Neural crest cell (in vitro differentiated cells): ENCODE measurements at regions not wholly inside any gene's neighbourhood (a gene's known extent, or its start where the extent isn't known, plus 50 kb on each side); places are given as distances from the start of the nearest gene placed in this dataset.

ENCODE experiments used
- DNase-seq: peaks from one replicate; pipeline ENCODE4 v3.0.0; 2021; ENCODE audit warnings: low read depth, mixed read lengths, low spot score
- H3K27ac Mint-ChIP-seq: one replicate; pipeline ENCODE4 v1.8.0; 2021; ENCODE audit warnings: mild to moderate bottlenecking, mixed read lengths; ENCODE audit not compliant: unreplicated experiment
- H3K27me3 Mint-ChIP-seq: 2 replicates; pipeline ENCODE4 v1.8.0; 2021; ENCODE audit warnings: low read depth, mild to moderate bottlenecking, mixed read lengths
- H3K36me3 Mint-ChIP-seq: 2 replicates; pipeline ENCODE4 v1.8.0; 2021; ENCODE audit warnings: low read depth, mild to moderate bottlenecking, mixed read lengths
- H3K4me1 Mint-ChIP-seq: 2 replicates; pipeline ENCODE4 v1.8.0; 2021; ENCODE audit warnings: mixed read lengths
- H3K4me3 Mint-ChIP-seq: one replicate; pipeline ENCODE4 v1.8.0; 2021; ENCODE audit warnings: mild to moderate bottlenecking, mixed read lengths
- H3K9me3 Mint-ChIP-seq: 2 replicates; pipeline ENCODE4 v1.8.0; 2021; ENCODE audit warnings: mixed read lengths
- CTCF ChIP-seq: fragments of 200-600 bp; sonication (generic); conservative IDR thresholded peaks from 2 replicates; pipeline ENCODE4 v1.5.0; 2021; ENCODE audit warnings: antibody characterized with exemption, mild to moderate bottlenecking

GRCh38 chr20:20772497-20773085 lies 60.1 kb upstream of the RALGAPA2 start:
- H3K4me3 Mint-ChIP-seq = no peak overlapping the region
- H3K4me1 Mint-ChIP-seq = peaks cover 14% of the 10 kb centered on the region
- peaks cover 4% of the 10 kb centered on the region for H3K9me3 Mint-ChIP-seq
- TF ChIP-seq CTCF = no peak
- peaks cover 3% of the 10 kb centered on the region for H3K27me3 Mint-ChIP-seq
- DNase-seq = no peak
- H3K36me3 Mint-ChIP-seq = no peaks in the 10 kb centered on the region
- H3K27ac Mint-ChIP-seq = no peak overlapping the region

GRCh38 chr20:20768202-20768815 lies 55.9 kb upstream of the RALGAPA2 start:
- H3K27ac Mint-ChIP-seq = no peak overlapping the region
- peaks cover 4% of the 10 kb centered on the region for H3K9me3 Mint-ChIP-seq
- TF ChIP-seq CTCF = no peak
- H3K36me3 Mint-ChIP-seq = peaks cover 2% of the 10 kb centered on the region
- H3K27me3 Mint-ChIP-seq = no peaks in the 10 kb centered on the region
- peaks cover 14% of the 10 kb centered on the region for H3K4me1 Mint-ChIP-seq
- H3K4me3 Mint-ChIP-seq = no peak overlapping the region
- DNase-seq = no peak

GRCh38 chr20:20765696-20766365 lies 53.4 kb upstream of the RALGAPA2 start:
- H3K27me3 Mint-ChIP-seq = peaks cover 4% of the 10 kb centered on the region
- no peaks in the 10 kb centered on the region for H3K9me3 Mint-ChIP-seq

GRCh38 chr20:20763650-20764049 lies 51.2 kb upstream of the RALGAPA2 start:
- no peaks in the 10 kb centered on the region for H3K9me3 Mint-ChIP-seq
- no peak overlapping the region for H3K4me3 Mint-ChIP-seq
- H3K27ac Mint-ChIP-seq = no peak overlapping the region
- no peak for TF ChIP-seq CTCF
- H3K27me3 Mint-ChIP-seq = peaks cover 4% of the 10 kb centered on the region
- H3K4me1 Mint-ChIP-seq = no peaks in the 10 kb centered on the region
- H3K36me3 Mint-ChIP-seq = peaks cover 2% of the 10 kb centered on the region
- DNase-seq = no peak

More at GRCh38 chr20:20765696-20766365, 53.4 kb upstream of the RALGAPA2 start:
- no peak for TF ChIP-seq CTCF
- no peak for DNase-seq
- no peak overlapping the region for H3K4me3 Mint-ChIP-seq
- H3K4me1 Mint-ChIP-seq = peaks cover 11% of the 10 kb centered on the region
- peaks cover 2% of the 10 kb centered on the region for H3K36me3 Mint-ChIP-seq
- no peak overlapping the region for H3K27ac Mint-ChIP-seq
